Lower lobe of right lung (tissue), 2 donors: ENCODE measurements at regions not wholly inside any gene's neighbourhood (a gene's known extent, or its start where the extent isn't known, plus 50 kb on each side); places are given as distances from the start of the nearest gene placed in this dataset.

Experiments used
- ATAC-seq, 2 donors: fragments of 200-7000 bp; cut with Tn5 transposase; one replicate each; pipeline ENCODE4 v1.9.1; 2020 to 2022; ENCODE audit warnings: mild to moderate bottlenecking in 2 of 2, moderate library complexity in 2 of 2
- DNase-seq: peaks from one replicate; pipeline ENCODE4 v3.0.0-alpha.2; 2020
- H3K27ac ChIP-seq: fragments of 200-600 bp; one replicate; pipeline ENCODE4 v1.8.0; 2022
- H3K27me3 ChIP-seq: fragments of 200-600 bp; one replicate; pipeline ENCODE4 v1.8.0; 2022; ENCODE audit warnings: low read depth
- H3K36me3 ChIP-seq: fragments of 200-600 bp; one replicate; pipeline ENCODE4 v1.8.0; 2022; ENCODE audit warnings: mild to moderate bottlenecking
- H3K4me1 ChIP-seq: fragments of 200-600 bp; one replicate; pipeline ENCODE4 v1.8.0; 2022
- H3K4me3 ChIP-seq: fragments of 200-600 bp; one replicate; pipeline ENCODE4 v1.8.0; 2022; ENCODE audit warnings: mild to moderate bottlenecking
- H3K9me3 ChIP-seq: fragments of 200-600 bp; one replicate; pipeline ENCODE4 v1.8.0; 2022
- intact Hi-C: fragments of 100-400 bp; cut with DNase I; formaldehyde crosslinking; loops from one replicate; pipeline ENCODE4 v1.11.0; 2022
- TF ChIP-seq, protein P1 (sequence below): fragments of 200-600 bp; IDR thresholded peaks from one replicate; pipeline ENCODE4 v1.8.0; 2022; ENCODE audit warnings: antibody characterized with exemption, mild to moderate bottlenecking
- donor health status: DM: no; HTN: yes; CAD: no; lungs with severe emphysema.

DNA sequence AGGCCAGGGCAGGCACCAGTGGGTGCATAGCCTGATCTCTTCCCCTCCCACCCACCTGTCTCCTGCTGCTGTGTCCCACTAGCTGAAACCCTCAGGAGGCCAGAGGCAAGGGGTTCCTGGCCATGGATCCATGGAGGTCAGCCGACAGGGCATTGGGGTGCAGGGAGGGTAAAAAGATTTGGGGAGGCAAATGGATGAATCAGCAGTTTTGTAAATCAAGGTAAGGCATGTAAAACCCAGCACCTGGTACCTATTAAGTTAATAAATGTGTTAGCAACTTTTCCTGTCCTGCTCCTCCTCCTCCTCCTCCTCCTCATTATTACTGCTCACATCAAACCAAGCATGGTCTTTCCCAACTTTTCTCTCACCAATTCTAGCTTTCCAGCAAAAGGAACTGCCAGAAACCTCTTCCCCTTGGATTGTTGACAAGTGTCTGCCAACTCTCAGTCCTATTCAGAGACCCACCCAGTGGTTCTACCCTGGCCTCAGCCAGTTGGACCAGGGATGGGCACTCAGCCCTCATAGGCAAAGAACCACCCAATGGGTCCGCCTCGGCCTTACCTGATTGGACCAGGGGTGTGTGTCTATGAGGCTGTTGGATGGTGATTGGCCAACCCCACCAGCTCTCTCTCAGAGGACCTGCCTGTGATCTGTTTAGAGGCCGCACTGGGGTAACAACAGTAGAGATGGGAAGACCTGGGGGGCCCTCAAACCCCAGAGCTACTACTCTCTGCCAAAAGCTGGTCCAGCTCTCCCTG lies 155.7 kb upstream of the GSC start:
- H3K27me3 ChIP-seq: no peaks in the 10 kb centered on the region
- TF ChIP-seq, protein P1, sequence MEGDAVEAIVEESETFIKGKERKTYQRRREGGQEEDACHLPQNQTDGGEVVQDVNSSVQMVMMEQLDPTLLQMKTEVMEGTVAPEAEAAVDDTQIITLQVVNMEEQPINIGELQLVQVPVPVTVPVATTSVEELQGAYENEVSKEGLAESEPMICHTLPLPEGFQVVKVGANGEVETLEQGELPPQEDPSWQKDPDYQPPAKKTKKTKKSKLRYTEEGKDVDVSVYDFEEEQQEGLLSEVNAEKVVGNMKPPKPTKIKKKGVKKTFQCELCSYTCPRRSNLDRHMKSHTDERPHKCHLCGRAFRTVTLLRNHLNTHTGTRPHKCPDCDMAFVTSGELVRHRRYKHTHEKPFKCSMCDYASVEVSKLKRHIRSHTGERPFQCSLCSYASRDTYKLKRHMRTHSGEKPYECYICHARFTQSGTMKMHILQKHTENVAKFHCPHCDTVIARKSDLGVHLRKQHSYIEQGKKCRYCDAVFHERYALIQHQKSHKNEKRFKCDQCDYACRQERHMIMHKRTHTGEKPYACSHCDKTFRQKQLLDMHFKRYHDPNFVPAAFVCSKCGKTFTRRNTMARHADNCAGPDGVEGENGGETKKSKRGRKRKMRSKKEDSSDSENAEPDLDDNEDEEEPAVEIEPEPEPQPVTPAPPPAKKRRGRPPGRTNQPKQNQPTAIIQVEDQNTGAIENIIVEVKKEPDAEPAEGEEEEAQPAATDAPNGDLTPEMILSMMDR: no peak
- H3K4me3 ChIP-seq: no peak overlapping the region
- H3K36me3 ChIP-seq: no peaks in the 10 kb centered on the region
- intact Hi-C loops: no loop called here
- ATAC-seq (no peak), DNase-seq (no peak)
- H3K4me1 ChIP-seq: no peaks in the 10 kb centered on the region
- H3K9me3 ChIP-seq: no peaks in the 10 kb centered on the region
- no peak overlapping the region for H3K27ac ChIP-seq

DNA sequence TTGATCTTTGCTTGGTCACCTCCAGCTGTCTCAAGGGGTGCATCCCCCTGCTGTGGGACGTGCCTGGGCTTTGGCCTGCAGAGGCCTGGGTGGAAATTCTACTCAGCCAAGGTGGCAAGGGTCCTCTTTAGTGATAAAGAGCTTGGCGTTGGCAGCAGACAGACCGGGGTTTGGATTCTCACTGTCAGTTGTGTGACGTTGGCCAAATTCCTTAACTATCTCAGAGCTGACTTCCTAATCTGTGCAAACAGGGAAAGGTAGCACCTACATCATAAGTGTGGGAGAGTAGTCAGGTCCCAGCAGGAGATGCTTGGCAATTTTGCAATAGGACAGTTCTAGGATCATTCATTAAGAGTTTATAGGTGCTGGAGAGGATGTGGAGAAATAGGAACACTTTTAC lies 154.3 kb upstream of the GSC start:
- DNase-seq: no peak
- intact Hi-C loops: no loop called here
- no peaks in the 10 kb centered on the region for H3K4me1 ChIP-seq
- no peak overlapping the region for H3K27ac ChIP-seq
- TF ChIP-seq, protein P1: no peak
- no peaks in the 10 kb centered on the region for H3K9me3 ChIP-seq
- no peak for ATAC-seq
- no peak overlapping the region for H3K4me3 ChIP-seq
- no peaks in the 10 kb centered on the region for H3K27me3 ChIP-seq
- H3K36me3 ChIP-seq: no peaks in the 10 kb centered on the region

DNA sequence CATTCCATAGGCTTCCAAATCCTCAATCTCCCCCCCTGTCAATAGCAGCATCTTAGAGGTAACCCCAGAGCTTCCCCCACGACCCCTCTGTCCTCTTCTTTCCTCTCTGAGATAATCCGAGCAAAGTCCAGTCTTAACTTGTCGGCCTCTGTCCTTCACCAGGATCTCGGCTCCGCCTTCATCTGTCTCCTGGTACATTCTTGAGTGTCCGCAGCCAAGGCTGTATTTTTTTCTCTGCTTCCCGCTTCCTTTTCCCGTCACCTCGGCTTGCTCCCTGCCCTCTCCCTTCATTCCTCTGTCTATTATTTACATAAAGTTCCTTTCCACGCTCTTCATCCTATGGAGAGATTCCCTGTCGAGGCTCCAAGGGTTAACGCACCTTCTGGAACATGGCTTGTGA lies 153.9 kb upstream of the GSC start:
- Histone ChIP-seq H3K27me3 (no peaks in the 10 kb centered on the region), H3K27ac (no peak overlapping the region), H3K4me1 (no peaks in the 10 kb centered on the region), H3K9me3 (no peaks in the 10 kb centered on the region), H3K4me3 (no peak overlapping the region), H3K36me3 (no peaks in the 10 kb centered on the region)
- intact Hi-C loops: no loop called here
- DNase-seq (no peak), ATAC-seq (no peak)
- TF ChIP-seq, protein P1: no peak

DNA sequence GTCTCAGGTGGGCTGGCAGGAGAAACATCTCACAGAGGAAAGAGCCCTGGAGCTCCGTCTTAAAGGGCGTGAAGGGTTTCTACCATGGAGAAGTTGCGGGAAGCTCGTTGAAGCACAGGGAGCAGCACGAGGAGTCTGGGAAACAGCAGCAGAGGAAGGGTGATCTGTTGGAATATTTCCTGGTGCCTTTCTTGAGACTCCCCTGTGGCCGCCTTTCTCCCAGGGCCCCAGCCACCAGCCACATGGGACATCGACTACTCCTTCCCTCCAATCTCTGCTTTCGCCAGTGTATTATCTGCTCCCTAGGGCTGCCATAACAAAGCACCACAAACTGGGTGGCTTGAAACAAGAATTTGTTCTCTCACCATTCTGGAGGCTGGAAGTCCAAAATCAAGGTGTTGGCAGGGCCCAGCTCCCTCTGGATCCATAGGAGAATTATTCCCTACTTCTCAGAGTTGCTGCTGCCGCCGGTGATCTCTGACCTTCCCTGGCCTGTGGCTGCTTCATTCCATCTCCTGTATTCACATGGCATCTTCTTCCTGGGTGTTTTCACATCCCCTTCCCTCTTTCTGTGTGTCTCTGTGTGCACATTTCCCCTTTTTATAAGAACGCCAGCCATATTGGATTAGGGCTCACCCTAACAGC lies 152.8 kb upstream of the GSC start:
- H3K4me3 ChIP-seq: no peak overlapping the region
- H3K27me3 ChIP-seq: no peaks in the 10 kb centered on the region
- H3K9me3 ChIP-seq: no peaks in the 10 kb centered on the region
- H3K36me3 ChIP-seq: no peaks in the 10 kb centered on the region
- intact Hi-C loops: no loop called here
- DNase-seq (no peak), ATAC-seq (no peak)
- H3K4me1 ChIP-seq: no peaks in the 10 kb centered on the region
- no peak overlapping the region for H3K27ac ChIP-seq
- TF ChIP-seq, protein P1: no peak

DNA sequence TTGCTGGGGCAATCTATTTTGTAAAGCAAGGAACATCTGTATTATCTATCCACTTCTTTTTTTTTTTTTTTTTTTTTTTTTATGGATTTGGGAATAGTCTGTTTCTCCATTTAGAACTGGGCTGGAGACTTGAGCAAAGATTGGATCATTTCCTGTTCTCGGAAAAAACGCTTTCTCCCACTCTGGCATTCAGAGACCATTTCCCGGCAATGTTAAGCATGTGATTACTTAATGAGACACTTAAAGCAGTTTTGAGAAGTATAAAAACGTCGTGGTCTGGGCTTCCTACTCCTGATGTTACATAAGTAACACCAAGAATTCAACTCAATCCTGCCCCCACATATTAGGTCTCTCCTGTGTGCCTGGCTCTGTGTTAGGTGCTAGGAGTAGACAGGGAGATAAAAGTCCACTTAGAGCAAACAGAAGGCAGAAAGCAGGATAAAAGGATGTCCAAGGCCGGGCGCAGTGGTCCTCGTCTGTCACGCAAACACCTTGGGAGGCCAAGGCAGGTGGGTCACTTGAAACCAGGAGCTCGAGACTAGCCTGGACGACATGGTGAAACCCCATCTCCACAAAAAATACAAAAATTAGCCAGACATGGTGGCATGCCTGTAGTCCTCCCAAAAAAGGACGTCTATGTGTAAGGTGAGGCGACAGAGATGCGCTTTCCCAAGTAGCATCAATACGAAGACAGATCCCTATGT lies 152.1 kb upstream of the GSC start:
- TF ChIP-seq, protein P1: no peak
- H3K36me3 ChIP-seq: no peaks in the 10 kb centered on the region
- H3K27me3 ChIP-seq: no peaks in the 10 kb centered on the region
- intact Hi-C loops: no loop called here
- no peaks in the 10 kb centered on the region for H3K4me1 ChIP-seq
- no peak overlapping the region for H3K4me3 ChIP-seq
- no peak for DNase-seq
- no peak overlapping the region for H3K27ac ChIP-seq
- no peak for ATAC-seq
- no peaks in the 10 kb centered on the region for H3K9me3 ChIP-seq
